Lung microvascular endothelial cell (primary cell): ENCODE measurements at regions not wholly inside any gene's neighbourhood (a gene's known extent, or its start where the extent isn't known, plus 50 kb on each side); places are given as distances from the start of the nearest gene placed in this dataset.
A peak's percentile ranks its signal among the peaks of the same experiment; 100 is the strongest.

Source experiments
- DNase-seq, 2 donors: peaks; one replicate each; pipeline versions ENCODE4 v3.0.0 to v3.0.0-alpha.2; 2010; ENCODE audit warnings: low read depth in 2 of 2

- DNase-seq, result no peak
Observed at GRCh38 chr2:103942199-103942598, 911.7 kb upstream of the POU3F3 start.

- no peak for DNase-seq
Observed at GRCh38 chr2:103945083-103945482, 908.8 kb upstream of the POU3F3 start.

GRCh38 chr2:103959174-103960128 lies 894.5 kb upstream of the POU3F3 start:
- DNase-seq, result peak in 1 of 2 donors; percentile 2

- no peak for DNase-seq
Observed at GRCh38 chr2:103960129-103960513, 893.8 kb upstream of the POU3F3 start.

GRCh38 chr2:103960951-103961350 lies 893.0 kb upstream of the POU3F3 start:
- DNase-seq, result no peak

- no peak for DNase-seq
Observed at GRCh38 chr2:103961862-103962261, 892.1 kb upstream of the POU3F3 start.

GRCh38 chr2:103962670-103963069 lies 891.2 kb upstream of the POU3F3 start:
- no peak for DNase-seq

GRCh38 chr2:103963146-103963725 lies 890.7 kb upstream of the POU3F3 start:
- no peak for DNase-seq

GRCh38 chr2:103977241-103977640 lies 876.7 kb upstream of the POU3F3 start:
- no peak for DNase-seq

- no peak for DNase-seq
Observed at GRCh38 chr2:103977668-103978067, 876.2 kb upstream of the POU3F3 start.

- DNase-seq, result no peak
Observed at GRCh38 chr2:103980401-103980800, 873.5 kb upstream of the POU3F3 start.

GRCh38 chr2:103982691-103983090 lies 871.2 kb upstream of the POU3F3 start:
- no peak for DNase-seq

GRCh38 chr2:103986001-103986400 lies 867.9 kb upstream of the POU3F3 start:
- DNase-seq, result no peak

- DNase-seq, result no peak
Observed at GRCh38 chr2:103991591-103991990, 862.3 kb upstream of the POU3F3 start.

GRCh38 chr2:104004821-104005220 lies 849.1 kb upstream of the POU3F3 start:
- no peak for DNase-seq

- no peak for DNase-seq
Observed at GRCh38 chr2:104016801-104017200, 837.1 kb upstream of the POU3F3 start.

GRCh38 chr2:104023306-104023705 lies 830.6 kb upstream of the POU3F3 start:
- no peak for DNase-seq

- no peak for DNase-seq
Observed at GRCh38 chr2:104023765-104024164, 830.1 kb upstream of the POU3F3 start.

GRCh38 chr2:104025295-104025694 lies 828.6 kb upstream of the POU3F3 start:
- DNase-seq, result no peak

- no peak for DNase-seq
Observed at GRCh38 chr2:104026725-104027124, 827.2 kb upstream of the POU3F3 start.

GRCh38 chr2:104027321-104027720 lies 826.6 kb upstream of the POU3F3 start:
- DNase-seq, result no peak

GRCh38 chr2:104028061-104028460 lies 825.9 kb upstream of the POU3F3 start:
- no peak for DNase-seq

GRCh38 chr2:104033399-104033798 lies 820.5 kb upstream of the POU3F3 start:
- DNase-seq, result no peak
